HG03442 (cell line): ENCODE measurements at regions not wholly inside any gene's neighbourhood (a gene's known extent, or its start where the extent isn't known, plus 50 kb on each side); places are given as distances from the start of the nearest gene placed in this dataset.
"Not testable (repeated sequence)": the region's sequence is repeated elsewhere in the genome, so short reads cannot be mapped to it uniquely, and the experiment has no call there.

Source experiments
- ATAC-seq: cut with Tn5 transposase; IDR thresholded peaks from one replicate; pipeline ENCODE4 v1.9.1; 2021; ENCODE audit warnings: mild to moderate bottlenecking, moderate library complexity; ENCODE audit not compliant: unreplicated experiment

- ATAC-seq: no peak
Observed at GRCh38 chr2:208916881-208917280, 507.0 kb upstream of the MAP2 start.

GRCh38 chr2:208921358-208921757, 502.5 kb upstream of the MAP2 start:
- ATAC-seq: not testable (repeated sequence)

- ATAC-seq: no peak
Observed at GRCh38 chr2:208927867-208928266, 496.0 kb upstream of the MAP2 start.

- ATAC-seq: no peak
Observed at GRCh38 chr2:208929139-208929864, 494.5 kb upstream of the MAP2 start.

- ATAC-seq: no peak
Observed at GRCh38 chr2:208929894-208930427, 493.9 kb upstream of the MAP2 start.

- no peak for ATAC-seq
Observed at GRCh38 chr2:208935531-208935930, 488.3 kb upstream of the MAP2 start.

- ATAC-seq: no peak
Observed at GRCh38 chr2:208937521-208937920, 486.3 kb upstream of the MAP2 start.

- ATAC-seq: no peak
Observed at GRCh38 chr2:208939852-208940251, 484.0 kb upstream of the MAP2 start.

GRCh38 chr2:208945719-208946256, 478.1 kb upstream of the MAP2 start:
- ATAC-seq: no peak

- ATAC-seq: no peak
Observed at GRCh38 chr2:208948073-208948472, 475.8 kb upstream of the MAP2 start.

- no peak for ATAC-seq
Observed at GRCh38 chr2:208970070-208970469, 453.8 kb upstream of the MAP2 start.

GRCh38 chr2:208977582-208977981, 446.3 kb upstream of the MAP2 start:
- ATAC-seq: no peak

- ATAC-seq: no peak
Observed at GRCh38 chr2:208978946-208979345, 444.9 kb upstream of the MAP2 start.

- no peak for ATAC-seq
Observed at GRCh38 chr2:208980321-208980720, 443.5 kb upstream of the MAP2 start.

GRCh38 chr2:208982831-208983230, 441.0 kb upstream of the MAP2 start:
- ATAC-seq: no peak

GRCh38 chr2:208983486-208983885, 440.4 kb upstream of the MAP2 start:
- no peak for ATAC-seq

GRCh38 chr2:208984376-208985090, 439.3 kb upstream of the MAP2 start:
- ATAC-seq: no peak

- no peak for ATAC-seq
Observed at GRCh38 chr2:208985644-208986043, 438.2 kb upstream of the MAP2 start.

- no peak for ATAC-seq
Observed at GRCh38 chr2:208990716-208991115, 433.1 kb upstream of the MAP2 start.

- ATAC-seq: no peak
Observed at GRCh38 chr2:208999911-209000310, 423.9 kb upstream of the MAP2 start.

GRCh38 chr2:209002054-209002453, 421.8 kb upstream of the MAP2 start:
- ATAC-seq: no peak

- ATAC-seq: no peak
Observed at GRCh38 chr2:209005371-209005770, 418.5 kb upstream of the MAP2 start.
